ENCODE measurements at regions not wholly inside any gene's neighbourhood (a gene's known extent, or its start where the extent isn't known, plus 50 kb on each side); places are given as distances from the start of the nearest gene placed in this dataset.

DNA sequence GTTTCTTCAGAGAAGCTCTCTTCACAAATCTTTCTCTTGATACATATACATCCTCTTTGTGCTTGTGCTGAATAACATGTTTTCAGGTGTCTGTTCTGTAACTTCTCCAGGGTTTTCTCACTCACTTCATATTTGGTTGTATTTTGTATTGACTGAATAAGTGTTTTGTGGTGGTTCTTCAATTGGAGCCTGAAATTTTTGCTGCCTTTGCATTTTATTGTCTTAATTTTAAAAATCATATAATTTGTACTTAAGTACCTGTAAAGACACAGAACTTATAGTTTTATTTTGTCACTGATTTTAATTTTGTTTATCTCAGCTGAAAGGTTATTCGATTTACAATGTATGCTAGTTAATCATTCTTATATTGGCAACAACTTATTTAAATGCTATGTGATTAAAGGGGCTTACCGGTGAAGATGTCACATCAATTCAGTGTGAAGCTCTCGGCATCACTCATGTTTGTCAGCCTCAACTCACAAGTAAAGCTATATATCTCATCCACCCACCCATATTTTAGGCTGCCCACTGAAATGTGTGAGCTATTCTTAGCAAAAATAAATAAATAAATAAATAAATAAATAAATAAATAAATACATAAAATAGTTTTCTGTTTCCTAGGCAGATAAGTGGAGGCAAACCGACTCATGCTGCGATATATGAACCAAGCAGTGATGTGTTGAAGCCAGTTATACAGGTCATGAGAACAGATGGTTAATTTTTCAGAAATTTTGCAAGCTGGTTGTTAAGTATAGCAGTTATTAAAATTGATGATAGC, 76.4 kb upstream of the FSTL5 start:
- peaks cover 2% of the 10 kb centered on the region for H3K9me3 Mint-ChIP-seq
- H3K27me3 Mint-ChIP-seq (ENCODE audit: low read depth), result no peaks in the 10 kb centered on the region
- no peaks in the 10 kb centered on the region for H3K4me1 Mint-ChIP-seq
- no peak for DNase-seq (ENCODE audit: low read depth, low spot score)
- no peaks in the 10 kb centered on the region for H3K36me3 Mint-ChIP-seq (ENCODE audit: low read depth)
- TF ChIP-seq, protein P1, sequence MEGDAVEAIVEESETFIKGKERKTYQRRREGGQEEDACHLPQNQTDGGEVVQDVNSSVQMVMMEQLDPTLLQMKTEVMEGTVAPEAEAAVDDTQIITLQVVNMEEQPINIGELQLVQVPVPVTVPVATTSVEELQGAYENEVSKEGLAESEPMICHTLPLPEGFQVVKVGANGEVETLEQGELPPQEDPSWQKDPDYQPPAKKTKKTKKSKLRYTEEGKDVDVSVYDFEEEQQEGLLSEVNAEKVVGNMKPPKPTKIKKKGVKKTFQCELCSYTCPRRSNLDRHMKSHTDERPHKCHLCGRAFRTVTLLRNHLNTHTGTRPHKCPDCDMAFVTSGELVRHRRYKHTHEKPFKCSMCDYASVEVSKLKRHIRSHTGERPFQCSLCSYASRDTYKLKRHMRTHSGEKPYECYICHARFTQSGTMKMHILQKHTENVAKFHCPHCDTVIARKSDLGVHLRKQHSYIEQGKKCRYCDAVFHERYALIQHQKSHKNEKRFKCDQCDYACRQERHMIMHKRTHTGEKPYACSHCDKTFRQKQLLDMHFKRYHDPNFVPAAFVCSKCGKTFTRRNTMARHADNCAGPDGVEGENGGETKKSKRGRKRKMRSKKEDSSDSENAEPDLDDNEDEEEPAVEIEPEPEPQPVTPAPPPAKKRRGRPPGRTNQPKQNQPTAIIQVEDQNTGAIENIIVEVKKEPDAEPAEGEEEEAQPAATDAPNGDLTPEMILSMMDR (conservative IDR thresholded peaks at IDR 0.05), result no peak
- no peak overlapping the region for H3K4me3 Mint-ChIP-seq
- no peak overlapping the region for H3K27ac Mint-ChIP-seq (ENCODE audit: unreplicated experiment)

- no peaks in the 10 kb centered on the region for H3K27me3 Mint-ChIP-seq (ENCODE audit: low read depth)
- H3K4me1 Mint-ChIP-seq, result no peaks in the 10 kb centered on the region
- peaks cover 4% of the 10 kb centered on the region for H3K9me3 Mint-ChIP-seq
- no peak overlapping the region for H3K4me3 Mint-ChIP-seq
- DNase-seq (ENCODE audit: low read depth, low spot score), result no peak
- no peak overlapping the region for H3K27ac Mint-ChIP-seq (ENCODE audit: unreplicated experiment)
- TF ChIP-seq, protein P1 (conservative IDR thresholded peaks at IDR 0.05), result no peak
- no peaks in the 10 kb centered on the region for H3K36me3 Mint-ChIP-seq (ENCODE audit: low read depth)
These were observed 73.9 kb upstream of the FSTL5 start for GRCh38 chr4:162237676-162238075.

DNA sequence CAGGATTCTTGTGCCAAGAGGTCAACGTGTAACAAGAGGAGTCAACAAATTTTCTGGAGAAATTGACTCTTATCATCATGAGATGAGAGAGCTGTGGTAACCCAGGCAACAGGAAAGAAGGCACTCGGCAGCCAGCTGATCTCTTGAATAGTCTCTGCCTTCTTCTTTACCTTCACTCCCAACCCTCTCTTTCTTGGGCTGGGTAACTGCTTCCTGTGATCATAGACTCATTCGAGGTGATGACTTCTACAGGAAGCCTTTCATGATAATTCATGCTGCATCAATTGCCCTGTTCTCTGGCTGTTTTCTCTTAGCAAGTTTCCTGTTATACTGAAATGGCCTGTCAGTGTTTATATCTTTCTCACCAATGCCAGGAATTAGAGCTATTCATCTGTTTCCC, 70.8 kb upstream of the FSTL5 start:
- Mint-ChIP-seq H3K36me3 (ENCODE audit: low read depth) (no peaks in the 10 kb centered on the region), H3K4me3 (no peak overlapping the region), H3K27me3 (ENCODE audit: low read depth) (no peaks in the 10 kb centered on the region), H3K9me3 (peaks cover 5% of the 10 kb centered on the region), H3K27ac (ENCODE audit: unreplicated experiment) (no peak overlapping the region), H3K4me1 (no peaks in the 10 kb centered on the region)
- TF ChIP-seq, protein P1 (conservative IDR thresholded peaks at IDR 0.05), result no peak
- no peak for DNase-seq (ENCODE audit: low read depth, low spot score)

DNA sequence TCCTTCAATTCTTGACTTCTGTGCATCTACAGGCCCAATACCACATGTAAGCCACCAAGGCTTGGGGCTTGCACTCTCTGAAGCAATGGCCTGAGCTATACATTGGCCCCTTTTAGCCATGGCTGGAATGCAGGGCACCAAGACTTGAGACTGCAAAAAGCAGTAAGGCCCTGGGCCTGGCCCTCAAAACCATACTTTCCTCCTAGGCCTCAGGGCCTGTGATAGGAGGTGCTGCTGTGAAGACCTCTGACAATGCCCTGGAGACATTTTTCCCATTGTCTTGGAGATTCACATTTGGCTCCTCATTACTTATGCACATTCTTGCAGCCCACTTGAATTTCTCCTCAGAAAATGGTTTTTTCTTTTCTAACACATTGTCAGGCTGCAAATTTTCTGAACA, 68.5 kb upstream of the FSTL5 start:
- no peak overlapping the region for H3K27ac Mint-ChIP-seq (ENCODE audit: unreplicated experiment)
- peaks cover 5% of the 10 kb centered on the region for H3K9me3 Mint-ChIP-seq
- H3K36me3 Mint-ChIP-seq (ENCODE audit: low read depth), result no peaks in the 10 kb centered on the region
- TF ChIP-seq, protein P1 (conservative IDR thresholded peaks at IDR 0.05), result no peak
- no peaks in the 10 kb centered on the region for H3K27me3 Mint-ChIP-seq (ENCODE audit: low read depth)
- no peaks in the 10 kb centered on the region for H3K4me1 Mint-ChIP-seq
- no peak for DNase-seq (ENCODE audit: low read depth, low spot score)
- H3K4me3 Mint-ChIP-seq, result no peak overlapping the region

GRCh38 chr4:162229670-162230069, 65.9 kb upstream of the FSTL5 start:
- H3K9me3 Mint-ChIP-seq, result peaks cover 5% of the 10 kb centered on the region
- H3K4me1 Mint-ChIP-seq, result no peaks in the 10 kb centered on the region
- DNase-seq (ENCODE audit: low read depth, low spot score), result no peak
- TF ChIP-seq, protein P1 (conservative IDR thresholded peaks at IDR 0.05), result no peak
- H3K4me3 Mint-ChIP-seq, result no peak overlapping the region
- H3K36me3 Mint-ChIP-seq (ENCODE audit: low read depth), result no peaks in the 10 kb centered on the region
- no peak overlapping the region for H3K27ac Mint-ChIP-seq (ENCODE audit: unreplicated experiment)
- H3K27me3 Mint-ChIP-seq (ENCODE audit: low read depth), result no peaks in the 10 kb centered on the region
